ENCODE measurements at regions not wholly inside any gene's neighbourhood (a gene's known extent, or its start where the extent isn't known, plus 50 kb on each side); places are given as distances from the start of the nearest gene placed in this dataset.

DNA sequence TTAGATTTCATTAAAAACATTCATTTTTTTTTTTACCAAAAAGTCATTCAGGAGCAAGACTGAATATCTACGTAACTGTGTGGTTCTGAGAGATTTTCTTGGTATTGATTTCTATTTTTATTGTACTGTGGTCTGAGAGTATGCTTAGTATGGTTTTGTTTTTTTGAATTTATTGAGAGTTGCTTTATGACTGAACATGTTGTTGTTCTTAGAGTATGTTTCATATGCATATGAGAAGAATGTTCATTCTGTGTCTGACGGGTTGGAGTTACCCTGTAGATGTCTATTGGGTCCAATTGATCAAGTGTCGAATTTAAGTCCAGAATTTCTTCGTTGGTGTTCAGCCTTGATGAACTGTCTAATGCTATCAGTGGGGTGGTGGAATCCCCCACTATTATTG is 306.0 kb upstream of the KCNJ16 start:
- Histone ChIP-seq H3K36me3 (ENCODE audit: low read length) (peaks cover under 1% of the 10 kb centered on the region; the same call in 1 of the 2 replicates), H2AFZ (ENCODE audit: low read depth, low read length, severe bottlenecking) (no peak overlapping the region), H3K79me2 (ENCODE audit: insufficient read depth, low read length) (no peaks in the 10 kb centered on the region), H4K20me1 (ENCODE audit: low read depth, low read length) (no peaks in the 10 kb centered on the region), H3K27ac (ENCODE audit: low read depth, low read length) (no peak overlapping the region), H3K9ac (ENCODE audit: low read length) (no peak overlapping the region), H3K4me2 (ENCODE audit: low read depth, low read length, poor library complexity, severe bottlenecking) (no peak overlapping the region), H3K4me3 (ENCODE audit: insufficient read depth, low read length, poor library complexity, severe bottlenecking) (no peak overlapping the region), H3K9me2 (replicated peaks; ENCODE audit: insufficient read depth, low read length) (no peaks in the 10 kb centered on the region), H3K9me3 (ENCODE audit: insufficient read depth, low read length) (no peaks in the 10 kb centered on the region), H3F3A (ENCODE audit: insufficient read depth) (no peaks in the 10 kb centered on the region), H3K27me3 (ENCODE audit: low read length) (no peaks in the 10 kb centered on the region)
- TF ChIP-seq, protein P1, sequence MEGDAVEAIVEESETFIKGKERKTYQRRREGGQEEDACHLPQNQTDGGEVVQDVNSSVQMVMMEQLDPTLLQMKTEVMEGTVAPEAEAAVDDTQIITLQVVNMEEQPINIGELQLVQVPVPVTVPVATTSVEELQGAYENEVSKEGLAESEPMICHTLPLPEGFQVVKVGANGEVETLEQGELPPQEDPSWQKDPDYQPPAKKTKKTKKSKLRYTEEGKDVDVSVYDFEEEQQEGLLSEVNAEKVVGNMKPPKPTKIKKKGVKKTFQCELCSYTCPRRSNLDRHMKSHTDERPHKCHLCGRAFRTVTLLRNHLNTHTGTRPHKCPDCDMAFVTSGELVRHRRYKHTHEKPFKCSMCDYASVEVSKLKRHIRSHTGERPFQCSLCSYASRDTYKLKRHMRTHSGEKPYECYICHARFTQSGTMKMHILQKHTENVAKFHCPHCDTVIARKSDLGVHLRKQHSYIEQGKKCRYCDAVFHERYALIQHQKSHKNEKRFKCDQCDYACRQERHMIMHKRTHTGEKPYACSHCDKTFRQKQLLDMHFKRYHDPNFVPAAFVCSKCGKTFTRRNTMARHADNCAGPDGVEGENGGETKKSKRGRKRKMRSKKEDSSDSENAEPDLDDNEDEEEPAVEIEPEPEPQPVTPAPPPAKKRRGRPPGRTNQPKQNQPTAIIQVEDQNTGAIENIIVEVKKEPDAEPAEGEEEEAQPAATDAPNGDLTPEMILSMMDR (IDR thresholded peaks at IDR 0.05; ENCODE audit: insufficient read depth, low read length, poor library complexity, severe bottlenecking): no peak
- TF ChIP-seq EZH2phosphoT487 (conservative IDR thresholded peaks at IDR 0.05; ENCODE audit: low read length): no peak

DNA sequence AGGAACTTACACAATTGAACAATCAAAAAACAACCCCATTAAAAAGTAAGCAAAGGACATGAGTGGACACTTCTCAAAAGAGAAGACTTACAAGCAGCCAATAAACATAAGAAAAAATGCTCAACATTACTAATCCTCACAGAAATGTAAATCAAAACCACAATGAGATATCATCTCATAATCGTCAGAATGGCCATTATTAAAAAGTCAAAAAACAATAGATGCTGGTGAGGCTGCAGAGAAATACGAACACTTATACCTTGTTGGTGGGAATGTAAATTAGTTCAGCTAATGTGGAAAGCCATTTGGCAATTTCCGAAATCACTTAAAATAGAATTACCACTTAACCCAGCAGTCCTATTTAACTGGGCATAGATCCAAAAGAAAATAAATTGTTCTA is 301.9 kb upstream of the KCNJ16 start:
- H3K36me3 ChIP-seq (ENCODE audit: low read length): no peaks in the 10 kb centered on the region

DNA sequence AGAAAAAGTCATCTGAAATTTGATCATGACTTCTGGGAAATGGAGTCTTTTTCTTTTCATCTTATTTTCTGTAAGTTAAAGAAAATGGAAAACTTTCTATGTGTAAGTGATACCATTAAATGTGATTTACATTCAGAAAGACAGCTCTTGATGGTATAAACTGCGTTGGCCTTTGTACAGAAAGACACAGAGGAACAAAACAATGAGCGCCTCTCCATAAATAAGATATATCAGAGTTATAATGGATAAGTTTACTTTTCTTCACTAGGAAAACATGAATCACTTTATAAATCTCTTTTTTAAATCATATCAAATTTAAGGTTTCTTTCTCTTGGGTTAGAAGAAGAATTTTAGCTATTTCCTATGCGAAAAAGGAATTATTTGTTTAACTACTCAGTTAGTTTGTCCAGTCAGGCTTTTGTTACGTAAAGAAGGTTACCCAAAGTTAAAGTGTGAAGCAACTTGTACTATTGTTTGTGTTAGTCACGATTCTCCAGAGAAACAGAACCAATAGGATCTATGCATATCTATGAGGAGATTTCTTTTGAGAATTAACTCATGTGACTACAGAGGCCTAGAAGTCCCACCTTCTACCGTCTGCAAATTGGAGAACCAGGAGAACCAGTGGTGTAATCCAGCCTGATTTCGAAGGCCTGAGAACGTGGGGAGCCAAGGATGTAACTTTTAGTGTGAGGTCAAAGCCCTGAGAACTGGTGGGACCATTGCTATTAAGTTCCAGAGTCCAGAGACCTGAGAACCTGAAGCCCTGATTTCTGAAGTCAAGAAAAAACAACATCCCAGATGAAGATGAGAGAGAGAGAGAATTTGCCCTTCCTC is 295.4 kb upstream of the KCNJ16 start:
- TF ChIP-seq, protein P1 (IDR thresholded peaks at IDR 0.05; ENCODE audit: insufficient read depth, low read length, poor library complexity, severe bottlenecking): no peak
- TF ChIP-seq EZH2phosphoT487 (conservative IDR thresholded peaks at IDR 0.05; ENCODE audit: low read length): no peak
- Histone ChIP-seq H3K9ac (ENCODE audit: low read length) (no peak overlapping the region), H3K36me3 (ENCODE audit: low read length) (no peaks in the 10 kb centered on the region), H3K9me2 (replicated peaks; ENCODE audit: insufficient read depth, low read length) (no peaks in the 10 kb centered on the region), H4K20me1 (ENCODE audit: low read depth, low read length) (no peaks in the 10 kb centered on the region), H3K4me3 (ENCODE audit: insufficient read depth, low read length, poor library complexity, severe bottlenecking) (no peak overlapping the region), H3K27ac (ENCODE audit: low read depth, low read length) (no peak overlapping the region), H3K9me3 (ENCODE audit: insufficient read depth, low read length) (peaks cover 3% of the 10 kb centered on the region; the same call in 1 of the 2 replicates), H3F3A (ENCODE audit: insufficient read depth) (no peaks in the 10 kb centered on the region), H3K4me2 (ENCODE audit: low read depth, low read length, poor library complexity, severe bottlenecking) (no peak overlapping the region), H3K27me3 (ENCODE audit: low read length) (no peaks in the 10 kb centered on the region), H3K79me2 (ENCODE audit: insufficient read depth, low read length) (no peaks in the 10 kb centered on the region), H2AFZ (ENCODE audit: low read depth, low read length, severe bottlenecking) (no peak overlapping the region)

More for the DNA sequence above, 301.9 kb upstream of the KCNJ16 start:
- TF ChIP-seq, protein P1 (IDR thresholded peaks at IDR 0.05; ENCODE audit: insufficient read depth, low read length, poor library complexity, severe bottlenecking): no peak
- no peak for TF ChIP-seq EZH2phosphoT487 (conservative IDR thresholded peaks at IDR 0.05; ENCODE audit: low read length)
- Histone ChIP-seq H3K27me3 (ENCODE audit: low read length) (no peaks in the 10 kb centered on the region), H3K4me3 (ENCODE audit: insufficient read depth, low read length, poor library complexity, severe bottlenecking) (no peak overlapping the region), H4K20me1 (ENCODE audit: low read depth, low read length) (no peaks in the 10 kb centered on the region), H3K9me3 (ENCODE audit: insufficient read depth, low read length) (no peaks in the 10 kb centered on the region), H3K79me2 (ENCODE audit: insufficient read depth, low read length) (no peaks in the 10 kb centered on the region), H3K27ac (ENCODE audit: low read depth, low read length) (no peak overlapping the region), H3K9me2 (replicated peaks; ENCODE audit: insufficient read depth, low read length) (no peaks in the 10 kb centered on the region), H3K4me2 (ENCODE audit: low read depth, low read length, poor library complexity, severe bottlenecking) (no peak overlapping the region), H3F3A (ENCODE audit: insufficient read depth) (no peaks in the 10 kb centered on the region), H3K9ac (ENCODE audit: low read length) (no peak overlapping the region), H2AFZ (ENCODE audit: low read depth, low read length, severe bottlenecking) (no peak overlapping the region)

All from SU-DHL-6 (cell line).